Esophagus muscularis mucosa (tissue), 4 donors: ENCODE measurements at regions not wholly inside any gene's neighbourhood (a gene's known extent, or its start where the extent isn't known, plus 50 kb on each side); places are given as distances from the start of the nearest gene placed in this dataset.

Experiments
- DNase-seq: peaks from one replicate; pipeline ENCODE4 v3.0.0-alpha.2; 2017; ENCODE audit errors: extremely low spot score
- H3K27ac ChIP-seq, 4 donors: fragments of 200-600 bp; sonication (generic); replicated peaks in 1 of 4; 1 replicate in 3 of 4; 2 replicates in 1 of 4; pipeline ENCODE4 v1.5.1; 2016 to 2019; ENCODE audit warnings: mild to moderate bottlenecking in 1 of 4
- H3K27me3 ChIP-seq, 4 donors: fragments of 200-600 bp; sonication (generic); one replicate each; pipeline versions ENCODE4 v1.5.1 to v1.6.0; 2016 to 2019
- H3K36me3 ChIP-seq, 4 donors: fragments of 200-600 bp; sonication (generic); one replicate each; pipeline ENCODE4 v1.5.1; 2016 to 2019
- H3K4me1 ChIP-seq, 4 donors: fragments of 200-600 bp; sonication (generic); one replicate each; pipeline ENCODE4 v1.5.1; 2016 to 2019
- H3K4me3 ChIP-seq, 4 donors: fragments of 200-600 bp; sonication (generic); 1 replicate in 2 of 4; 2 replicates in 2 of 4; pipeline ENCODE4 v1.5.1; 2016 to 2019; ENCODE audit warnings: mild to moderate bottlenecking in 4 of 4, moderate library complexity in 1 of 4
- H3K9me3 ChIP-seq, 4 donors: fragments of 200-600 bp; sonication (generic); 1 replicate in 3 of 4; 2 replicates in 1 of 4; pipeline ENCODE4 v1.5.1; 2016 to 2019
- EP300 ChIP-seq: sonication (generic); formaldehyde crosslinking; IDR thresholded peaks from one replicate; pipeline ENCODE4 v1.6.1; 2017; ENCODE audit warnings: antibody characterized with exemption
- POLR2A ChIP-seq: fragments of 450-650 bp; IDR thresholded peaks from one replicate; pipeline ENCODE4 v1.6.1; 2017; ENCODE audit warnings: antibody characterized with exemption, moderate library complexity, mild to moderate bottlenecking, low read depth
- POLR2AphosphoS5 ChIP-seq, 2 donors: sonication (generic); formaldehyde crosslinking; IDR thresholded peaks; one replicate each; pipeline ENCODE4 v1.6.1; 2017; ENCODE audit warnings: antibody characterized with exemption in 2 of 2
- WGBS: methylation state at CpG from one replicate; pipeline ENCODE4 v1.1.5; 2018; 5-methylcytosine and 5-hydroxymethylcytosine counted together
- intact Hi-C: fragments of 100-400 bp; cut with DNase I; formaldehyde crosslinking; loops from one replicate; pipeline ENCODE4 v1.15.1; 2023
- TF ChIP-seq, protein P1 (sequence below), 3 experiments: fragments of 200-600 bp in 2 of 3; fragments of 450-650 bp in 1 of 3; sonication (generic) in 2 of 3; IDR thresholded peaks; one replicate each; pipeline ENCODE4 v1.5.1; 2017 to 2019; ENCODE audit warnings: antibody characterized with exemption in 3 of 3, mild to moderate bottlenecking in 2 of 3, moderate library complexity in 1 of 3

DNA sequence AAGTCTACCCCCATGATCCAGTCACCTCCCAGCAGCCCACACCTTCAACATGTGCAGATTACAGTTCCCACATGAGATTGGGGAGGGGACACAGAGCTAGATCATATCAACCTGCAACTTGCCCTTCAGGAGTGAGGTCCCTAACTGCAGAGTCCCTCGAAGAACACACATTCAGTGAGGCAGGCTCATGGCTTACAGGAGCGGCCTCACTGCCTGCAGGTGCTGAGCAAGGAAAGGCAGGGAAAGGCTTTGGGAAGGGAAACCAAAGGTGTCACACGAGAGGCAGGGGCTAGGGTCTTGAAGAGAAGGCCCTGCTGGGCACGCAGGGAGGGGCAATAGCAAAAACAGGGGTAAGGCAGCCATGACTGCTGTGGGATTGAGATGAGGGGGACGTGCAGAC, 182.4 kb upstream of the CHRNA7 start:
- intact Hi-C loops: no loop called here
- Histone ChIP-seq H3K4me1 (peaks cover 0 to 9% (median 3%) of the 10 kb centered on the region in 4 donors), H3K27me3 (no peaks in the 10 kb centered on the region), H3K4me3 (no peak overlapping the region), H3K27ac (no peak overlapping the region), H3K36me3 (no peaks in the 10 kb centered on the region), H3K9me3 (peaks cover 0 to 10% (median 3%) of the 10 kb centered on the region in 4 donors)
- WGBS: 92% methylated on average over 5 of the region's 5 CpGs
- peak; percentile 57 for DNase-seq
- no peak for TF ChIP-seq POLR2A
- no peak for TF ChIP-seq EP300
- TF ChIP-seq, protein P1, sequence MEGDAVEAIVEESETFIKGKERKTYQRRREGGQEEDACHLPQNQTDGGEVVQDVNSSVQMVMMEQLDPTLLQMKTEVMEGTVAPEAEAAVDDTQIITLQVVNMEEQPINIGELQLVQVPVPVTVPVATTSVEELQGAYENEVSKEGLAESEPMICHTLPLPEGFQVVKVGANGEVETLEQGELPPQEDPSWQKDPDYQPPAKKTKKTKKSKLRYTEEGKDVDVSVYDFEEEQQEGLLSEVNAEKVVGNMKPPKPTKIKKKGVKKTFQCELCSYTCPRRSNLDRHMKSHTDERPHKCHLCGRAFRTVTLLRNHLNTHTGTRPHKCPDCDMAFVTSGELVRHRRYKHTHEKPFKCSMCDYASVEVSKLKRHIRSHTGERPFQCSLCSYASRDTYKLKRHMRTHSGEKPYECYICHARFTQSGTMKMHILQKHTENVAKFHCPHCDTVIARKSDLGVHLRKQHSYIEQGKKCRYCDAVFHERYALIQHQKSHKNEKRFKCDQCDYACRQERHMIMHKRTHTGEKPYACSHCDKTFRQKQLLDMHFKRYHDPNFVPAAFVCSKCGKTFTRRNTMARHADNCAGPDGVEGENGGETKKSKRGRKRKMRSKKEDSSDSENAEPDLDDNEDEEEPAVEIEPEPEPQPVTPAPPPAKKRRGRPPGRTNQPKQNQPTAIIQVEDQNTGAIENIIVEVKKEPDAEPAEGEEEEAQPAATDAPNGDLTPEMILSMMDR (IDR thresholded peaks at IDR 0.05): no peak
- no peak for TF ChIP-seq POLR2AphosphoS5 (IDR thresholded peaks at IDR 0.05)

DNA sequence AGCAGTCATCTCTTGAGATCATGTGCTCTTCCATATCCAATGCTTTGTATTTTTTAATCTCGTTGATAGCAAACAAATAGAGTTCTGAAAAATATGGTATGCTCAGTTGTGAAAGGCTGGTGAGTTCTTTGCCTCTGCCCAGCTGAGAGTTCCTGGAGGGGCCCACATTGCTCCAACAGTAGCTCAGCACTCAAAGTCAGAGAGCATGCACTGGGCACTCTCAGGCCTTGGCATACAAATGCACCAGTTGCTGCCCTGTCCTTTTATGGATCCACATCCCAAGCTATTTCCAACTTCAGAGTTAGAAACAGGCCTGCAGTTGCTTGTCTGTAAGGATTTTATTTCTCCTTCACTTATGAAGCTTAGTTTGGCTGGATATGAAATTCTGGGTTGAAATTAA, 181.7 kb upstream of the CHRNA7 start:
- TF ChIP-seq EP300: no peak
- TF ChIP-seq POLR2AphosphoS5 (IDR thresholded peaks at IDR 0.05): no peak
- TF ChIP-seq, protein P1 (IDR thresholded peaks at IDR 0.05): no peak
- no peak for TF ChIP-seq POLR2A
- Histone ChIP-seq H3K4me3 (no peak overlapping the region), H3K36me3 (no peaks in the 10 kb centered on the region), H3K9me3 (peaks cover 0 to 10% (median 3%) of the 10 kb centered on the region in 4 donors), H3K27me3 (no peaks in the 10 kb centered on the region), H3K4me1 (peaks cover 0 to 3% (median 1%) of the 10 kb centered on the region in 4 donors), H3K27ac (no peak overlapping the region)
- WGBS: 77% methylated on average over 1 of the region's 1 CpG
- intact Hi-C loops: no loop called here
- DNase-seq: peak; percentile 39

DNA sequence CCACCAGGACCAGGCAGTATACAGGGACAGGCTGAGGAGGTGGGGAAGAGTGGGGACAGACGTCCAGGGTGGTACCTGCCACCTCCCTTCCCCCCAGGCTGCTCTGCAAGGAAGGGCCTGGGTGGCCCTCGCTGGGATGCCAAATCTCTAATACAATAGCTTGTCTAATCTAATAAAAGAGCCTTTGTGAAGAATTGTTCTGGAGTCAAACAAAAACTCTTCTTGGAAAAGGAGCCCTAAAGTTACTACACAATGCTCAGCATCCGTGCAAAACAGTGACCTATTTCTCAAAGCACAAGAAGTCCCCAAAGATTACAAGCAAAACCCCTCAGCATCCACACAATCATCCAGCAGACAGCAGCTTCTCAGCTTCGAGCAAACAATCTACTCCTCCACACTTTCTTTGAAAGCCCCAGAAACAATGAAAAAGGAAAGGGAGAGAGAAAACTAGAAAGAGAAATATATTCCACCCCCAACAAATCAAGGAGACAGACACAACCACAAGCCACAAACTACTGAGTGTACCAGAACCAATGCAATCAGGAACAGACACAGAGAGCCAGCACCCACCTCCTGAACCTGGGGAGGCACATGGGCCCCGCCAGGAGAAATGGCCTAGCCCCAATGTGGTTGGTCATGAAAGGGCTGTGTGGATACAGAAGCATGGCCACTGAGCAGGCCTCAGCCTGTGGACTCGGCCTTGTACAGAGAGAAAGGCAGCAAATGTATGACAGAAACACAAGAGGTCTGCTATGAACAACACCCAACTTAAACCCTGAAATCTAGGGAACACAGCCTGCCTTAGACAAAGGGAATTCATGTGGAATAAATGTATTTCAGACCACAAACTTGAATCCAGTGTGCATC, 177.1 kb upstream of the CHRNA7 start:
- intact Hi-C loops: no loop called here
- no peak overlapping the region for H3K27ac ChIP-seq
- no peak for DNase-seq
- 67% methylated on average over 6 of the region's 6 CpGs for WGBS
- H3K4me1 ChIP-seq: no peaks in the 10 kb centered on the region
- H3K4me3 ChIP-seq: no peak overlapping the region
- H3K27me3 ChIP-seq: no peaks in the 10 kb centered on the region
- TF ChIP-seq POLR2A (no peak), EP300 (no peak), POLR2AphosphoS5 (IDR thresholded peaks at IDR 0.05) (no peak)
- TF ChIP-seq, protein P1 (IDR thresholded peaks at IDR 0.05): no peak
- peaks cover 0 to 23% (median 9%) of the 10 kb centered on the region in 4 donors for H3K9me3 ChIP-seq
- no peaks in the 10 kb centered on the region for H3K36me3 ChIP-seq

DNA sequence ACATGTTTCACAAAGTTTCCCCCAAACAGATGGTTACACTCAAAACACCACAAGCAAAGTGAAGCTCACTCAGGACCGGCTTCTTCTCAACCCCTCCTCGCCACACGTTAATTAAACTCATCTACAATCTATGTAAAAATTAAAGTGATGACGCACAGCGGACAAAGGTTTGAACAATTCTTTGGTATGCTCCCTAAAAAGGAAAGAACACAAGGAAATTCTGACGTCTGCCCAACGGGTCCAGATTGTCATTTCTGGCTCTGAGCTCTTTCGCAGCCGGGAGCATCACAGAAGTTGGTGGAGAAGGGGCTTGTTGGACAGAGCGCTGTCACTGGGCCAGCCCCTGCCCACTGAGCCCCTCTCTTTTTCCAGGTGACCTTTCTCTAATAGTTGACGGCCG, 173.7 kb upstream of the CHRNA7 start:
- Histone ChIP-seq H3K9me3 (peaks cover 0 to 15% (median 6%) of the 10 kb centered on the region in 4 donors), H3K27ac (no peak overlapping the region), H3K4me1 (no peaks in the 10 kb centered on the region), H3K27me3 (no peaks in the 10 kb centered on the region), H3K4me3 (no peak overlapping the region), H3K36me3 (no peaks in the 10 kb centered on the region)
- no peak for DNase-seq
- intact Hi-C loops: no loop called here
- TF ChIP-seq POLR2AphosphoS5 (IDR thresholded peaks at IDR 0.05) (no peak), EP300 (no peak)
- TF ChIP-seq, protein P1 (IDR thresholded peaks at IDR 0.05): no peak
- 82% methylated on average over 12 of the region's 12 CpGs for WGBS
